ENCODE measurements at regions not wholly inside any gene's neighbourhood (a gene's known extent, or its start where the extent isn't known, plus 50 kb on each side); places are given as distances from the start of the nearest gene placed in this dataset.

- no peak for TF ChIP-seq ZNF274 (IDR thresholded peaks at IDR 0.05; ENCODE audit: borderline replicate concordance, low read depth, low read length)
- no peak for TF ChIP-seq U2AF2 (optimal IDR thresholded peaks at IDR 0.05; ENCODE audit: low read depth, low read length)
- no peak for TF ChIP-seq TSHZ1 (CRISPR knock-in tag; IDR thresholded peaks at IDR 0.05)
Observed at GRCh38 chr3:55413236-55413635, 73.9 kb downstream of the WNT5A start.
